ENCODE measurements at regions not wholly inside any gene's neighbourhood (a gene's known extent, or its start where the extent isn't known, plus 50 kb on each side); places are given as distances from the start of the nearest gene placed in this dataset.

DNA sequence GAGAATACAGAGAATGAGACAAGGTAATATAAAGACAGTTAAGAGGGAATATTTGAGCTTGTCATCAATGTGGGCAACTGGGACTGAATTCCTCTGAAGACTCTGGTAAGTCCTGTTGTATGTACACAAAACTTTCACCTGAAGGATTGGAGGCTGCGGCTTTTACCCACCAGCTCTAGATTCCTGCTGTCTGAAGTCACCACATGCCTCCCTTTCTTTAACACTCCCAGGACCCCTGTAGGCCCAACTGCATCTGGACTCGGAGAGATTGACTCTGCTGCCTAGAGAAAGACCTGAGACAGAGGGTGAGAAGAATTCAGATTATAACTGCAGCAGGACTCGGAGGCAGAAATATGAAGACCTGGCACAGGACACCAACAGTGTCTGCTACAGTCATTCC, 1048.0 kb downstream of the PDHA2 start:
- DNase-seq (ENCODE audit: low read depth) = no peak
- TF ChIP-seq CTCF (IDR thresholded peaks at IDR 0.05; ENCODE audit: insufficient read depth, low read length) = no peak
- no peak overlapping the region for H3K4me3 ChIP-seq (ENCODE audit: low read depth, low read length)

DNA sequence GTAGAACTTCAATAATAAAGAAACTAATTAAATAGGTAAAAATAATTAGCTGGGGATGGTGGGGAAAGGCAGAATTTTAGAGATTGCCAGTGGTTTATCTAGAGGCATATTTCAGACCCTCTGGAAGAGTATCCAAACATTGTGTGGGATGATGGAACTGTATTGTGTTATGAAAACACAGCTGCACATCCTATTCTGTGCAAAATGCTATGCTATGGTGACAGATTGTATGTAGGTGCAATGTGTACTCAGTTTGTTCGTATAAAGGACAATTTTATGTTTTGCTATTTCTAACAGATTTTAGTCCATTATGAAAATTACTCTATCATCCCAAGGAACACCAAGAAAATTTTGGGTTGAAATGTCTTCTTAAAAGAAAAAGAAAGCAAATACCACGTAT, 1054.7 kb downstream of the PDHA2 start:
- H3K4me3 ChIP-seq (ENCODE audit: low read depth, low read length) = no peak overlapping the region
- no peak for DNase-seq (ENCODE audit: low read depth)
- TF ChIP-seq CTCF (IDR thresholded peaks at IDR 0.05; ENCODE audit: insufficient read depth, low read length) = no peak

GRCh38 chr4:96895826-96896225, 1055.9 kb downstream of the PDHA2 start:
- no peak for DNase-seq (ENCODE audit: low read depth)
- no peak overlapping the region for H3K4me3 ChIP-seq (ENCODE audit: low read depth, low read length)
- no peak for TF ChIP-seq CTCF (IDR thresholded peaks at IDR 0.05; ENCODE audit: insufficient read depth, low read length)

GRCh38 chr4:96912716-96913115, 1072.8 kb downstream of the PDHA2 start:
- no peak for TF ChIP-seq CTCF (IDR thresholded peaks at IDR 0.05; ENCODE audit: insufficient read depth, low read length)
- no peak for DNase-seq (ENCODE audit: low read depth)
- no peak overlapping the region for H3K4me3 ChIP-seq (ENCODE audit: low read depth, low read length)

GRCh38 chr4:96913441-96914080, 1073.7 kb downstream of the PDHA2 start:
- no peak for TF ChIP-seq CTCF (IDR thresholded peaks at IDR 0.05; ENCODE audit: insufficient read depth, low read length)
- H3K4me3 ChIP-seq (ENCODE audit: low read depth, low read length) = no peak overlapping the region
- no peak for DNase-seq (ENCODE audit: low read depth)

- no peak for TF ChIP-seq CTCF (IDR thresholded peaks at IDR 0.05; ENCODE audit: insufficient read depth, low read length)
- DNase-seq (ENCODE audit: low read depth) = no peak
Observed at GRCh38 chr4:96916711-96917110, 1076.8 kb downstream of the PDHA2 start.

DNA sequence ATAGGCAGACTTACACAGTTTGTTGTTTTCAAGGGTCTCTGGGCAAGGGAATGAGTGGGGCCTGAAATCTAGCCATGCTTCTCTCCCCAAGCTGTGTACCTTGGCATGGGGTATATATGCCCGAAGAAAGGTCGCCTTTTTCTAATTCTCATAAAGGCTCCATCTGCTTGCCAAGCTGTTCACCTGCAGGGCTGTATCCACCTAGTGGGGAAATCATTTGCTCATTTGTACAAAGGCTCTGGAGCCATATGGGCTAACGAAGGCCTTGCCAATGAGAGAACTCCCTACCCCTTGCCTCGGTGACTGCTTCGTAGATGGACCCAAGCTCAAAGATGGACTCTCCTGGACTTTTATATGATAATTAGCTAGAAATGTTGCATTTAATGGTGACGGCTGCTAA, 1097.0 kb downstream of the PDHA2 start:
- no peak overlapping the region for H3K4me3 ChIP-seq (ENCODE audit: low read depth, low read length)
- TF ChIP-seq CTCF (IDR thresholded peaks at IDR 0.05; ENCODE audit: insufficient read depth, low read length) = no peak
- DNase-seq (ENCODE audit: low read depth) = no peak

More at GRCh38 chr4:96916711-96917110, 1076.8 kb downstream of the PDHA2 start:
- no peak overlapping the region for H3K4me3 ChIP-seq (ENCODE audit: low read depth, low read length)

All from fibroblast of the aortic adventitia (primary cell).